PC-3 (cell line): ENCODE measurements at regions not wholly inside any gene's neighbourhood (a gene's known extent, or its start where the extent isn't known, plus 50 kb on each side); places are given as distances from the start of the nearest gene placed in this dataset.

Experiments
- ATAC-seq: fragments of 200-7000 bp; cut with Tn5 transposase; 2 replicates; pipeline ENCODE4 v1.9.1; 2020; ENCODE audit warnings: mild to moderate bottlenecking, moderate library complexity
- BruUV-seq: library from RNA; stranded (reverse); fragments of 400-500 nt; replicated peaks from 2 replicates; lab custom pipeline; 2021; lab: Mats Ljungman, UMichigan
- CTCF ChIA-PET: fragments of 300-600 bp; sonication (Branson Sonifier 250); formaldehyde crosslinking; loops from one replicate; lab custom pipeline; 2022; ENCODE audit warnings: antibody characterized with exemption; lab: Charles Lee
- POLR2A ChIA-PET: fragments of 300-600 bp; sonication (Branson Sonifier 250); formaldehyde crosslinking; loops from one replicate; lab custom pipeline; 2022; ENCODE audit warnings: antibody characterized with exemption; ENCODE audit not compliant: unreplicated experiment; lab: Charles Lee
- DNase-seq: peaks from one replicate; pipeline ENCODE4 v3.0.0-alpha.2; 2015
- H2AFZ ChIP-seq: fragments of 300-600 bp; sonication (generic); 2 replicates; pipeline ENCODE4 v1.6.0; 2016; ENCODE audit warnings: antibody characterized with exemption, low read length
- H3F3A ChIP-seq: fragments of 300-600 bp; sonication (generic); one replicate; pipeline ENCODE4 v1.6.0; 2017; ENCODE audit warnings: antibody characterized with exemption, low read length, control low read depth, mild to moderate bottlenecking; ENCODE audit not compliant: unreplicated experiment
- H3K27ac ChIP-seq: fragments of 300-600 bp; sonication (generic); 2 replicates; pipeline ENCODE4 v1.5.1; 2016; ENCODE audit warnings: mild to moderate bottlenecking, low read length
- H3K27me3 ChIP-seq: fragments of 300-600 bp; sonication (generic); 2 replicates; pipeline ENCODE4 v1.6.1; 2016; ENCODE audit warnings: low read length, mixed read lengths
- H3K36me3 ChIP-seq: fragments of 300-600 bp; sonication (generic); 2 replicates; pipeline ENCODE4 v1.6.1; 2016; ENCODE audit warnings: low read depth, mixed run types, low read length, mixed read lengths
- H3K4me1 ChIP-seq: fragments of 300-600 bp; sonication (generic); 2 replicates; pipeline ENCODE4 v1.5.1; 2016; ENCODE audit warnings: low read length; ENCODE audit not compliant: insufficient read depth
- H3K4me2 ChIP-seq: fragments of 300-600 bp; sonication (generic); 2 replicates; pipeline ENCODE4 v1.6.0; 2016; ENCODE audit warnings: low read length
- H3K4me3 ChIP-seq: fragments of 300-600 bp; sonication (generic); 2 replicates; pipeline ENCODE4 v1.5.1; 2016; ENCODE audit warnings: mild to moderate bottlenecking, low read length, mixed read lengths
- H3K79me2 ChIP-seq: fragments of 300-600 bp; sonication (generic); 2 replicates; pipeline ENCODE4 v1.6.1; 2017; ENCODE audit warnings: low read length, mixed read lengths
- H3K9ac ChIP-seq: fragments of 300-600 bp; sonication (generic); 2 replicates; pipeline ENCODE4 v1.6.0; 2016; ENCODE audit warnings: mild to moderate bottlenecking, low read length
- H3K9me2 ChIP-seq: fragments of 300-600 bp; sonication (generic); replicated peaks from 2 replicates; pipeline ENCODE4 v1.6.1; 2016; ENCODE audit warnings: mixed run types, low read length, mixed read lengths
- H3K9me3 ChIP-seq: fragments of 300-600 bp; sonication (generic); 2 replicates; pipeline ENCODE4 v1.6.1; 2016; ENCODE audit warnings: low read length, mixed read lengths
- H4K20me1 ChIP-seq: fragments of 300-600 bp; sonication (generic); 2 replicates; pipeline ENCODE4 v1.6.1; 2016; ENCODE audit warnings: low read length, mixed read lengths
- EZH2 ChIP-seq: fragments of 300-600 bp; sonication (generic); IDR thresholded peaks from one replicate; pipeline ENCODE4 v1.6.1; 2017; ENCODE audit warnings: antibody characterized with exemption, mild to moderate bottlenecking, low read length; ENCODE audit not compliant: unreplicated experiment
- EZH2phosphoT487 ChIP-seq: fragments of 300-600 bp; sonication (generic); IDR thresholded peaks from 2 replicates; pipeline ENCODE4 v1.6.1; 2018; ENCODE audit warnings: mild to moderate bottlenecking, antibody characterized with exemption, low read length, borderline replicate concordance
- intact Hi-C: fragments of 100-400 bp; cut with micrococcal nuclease; formaldehyde crosslinking; loops from 2 replicates; pipeline ENCODE4 v1.9.0; 2023
- TF ChIP-seq, protein P1 (sequence below): fragments of 300-600 bp; sonication (generic); conservative IDR thresholded peaks from 2 replicates; pipeline ENCODE4 v1.5.1; 2017; ENCODE audit warnings: antibody characterized with exemption, low read depth, mild to moderate bottlenecking, low read length

GRCh38 chr16:51442141-51442870 is 291.2 kb upstream of the SALL1 start:
- no peaks in the 10 kb centered on the region for H3K79me2 ChIP-seq
- no peaks in the 10 kb centered on the region for H3K27me3 ChIP-seq
- no peak overlapping the region for H2AFZ ChIP-seq
- no peak overlapping the region for H3K9ac ChIP-seq
- TF ChIP-seq EZH2phosphoT487 = no peak
- TF ChIP-seq EZH2 = no peak
- TF ChIP-seq, protein P1, sequence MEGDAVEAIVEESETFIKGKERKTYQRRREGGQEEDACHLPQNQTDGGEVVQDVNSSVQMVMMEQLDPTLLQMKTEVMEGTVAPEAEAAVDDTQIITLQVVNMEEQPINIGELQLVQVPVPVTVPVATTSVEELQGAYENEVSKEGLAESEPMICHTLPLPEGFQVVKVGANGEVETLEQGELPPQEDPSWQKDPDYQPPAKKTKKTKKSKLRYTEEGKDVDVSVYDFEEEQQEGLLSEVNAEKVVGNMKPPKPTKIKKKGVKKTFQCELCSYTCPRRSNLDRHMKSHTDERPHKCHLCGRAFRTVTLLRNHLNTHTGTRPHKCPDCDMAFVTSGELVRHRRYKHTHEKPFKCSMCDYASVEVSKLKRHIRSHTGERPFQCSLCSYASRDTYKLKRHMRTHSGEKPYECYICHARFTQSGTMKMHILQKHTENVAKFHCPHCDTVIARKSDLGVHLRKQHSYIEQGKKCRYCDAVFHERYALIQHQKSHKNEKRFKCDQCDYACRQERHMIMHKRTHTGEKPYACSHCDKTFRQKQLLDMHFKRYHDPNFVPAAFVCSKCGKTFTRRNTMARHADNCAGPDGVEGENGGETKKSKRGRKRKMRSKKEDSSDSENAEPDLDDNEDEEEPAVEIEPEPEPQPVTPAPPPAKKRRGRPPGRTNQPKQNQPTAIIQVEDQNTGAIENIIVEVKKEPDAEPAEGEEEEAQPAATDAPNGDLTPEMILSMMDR = no peak
- intact Hi-C loops = no loop called here
- DNase-seq (no peak), ATAC-seq (no peak)
- H3K4me2 ChIP-seq = no peak overlapping the region
- no peaks in the 10 kb centered on the region for H4K20me1 ChIP-seq
- BruUV-seq = no TSS peak
- no peaks in the 10 kb centered on the region for H3K9me2 ChIP-seq
- H3K4me1 ChIP-seq = no peaks in the 10 kb centered on the region
- H3K27ac ChIP-seq = no peak overlapping the region
- CTCF ChIA-PET = no interaction called here
- no peaks in the 10 kb centered on the region for H3K36me3 ChIP-seq
- POLR2A ChIA-PET = no interaction called here
- H3K9me3 ChIP-seq = no peaks in the 10 kb centered on the region
- H3F3A ChIP-seq = no peaks in the 10 kb centered on the region
- H3K4me3 ChIP-seq = no peak overlapping the region

DNA sequence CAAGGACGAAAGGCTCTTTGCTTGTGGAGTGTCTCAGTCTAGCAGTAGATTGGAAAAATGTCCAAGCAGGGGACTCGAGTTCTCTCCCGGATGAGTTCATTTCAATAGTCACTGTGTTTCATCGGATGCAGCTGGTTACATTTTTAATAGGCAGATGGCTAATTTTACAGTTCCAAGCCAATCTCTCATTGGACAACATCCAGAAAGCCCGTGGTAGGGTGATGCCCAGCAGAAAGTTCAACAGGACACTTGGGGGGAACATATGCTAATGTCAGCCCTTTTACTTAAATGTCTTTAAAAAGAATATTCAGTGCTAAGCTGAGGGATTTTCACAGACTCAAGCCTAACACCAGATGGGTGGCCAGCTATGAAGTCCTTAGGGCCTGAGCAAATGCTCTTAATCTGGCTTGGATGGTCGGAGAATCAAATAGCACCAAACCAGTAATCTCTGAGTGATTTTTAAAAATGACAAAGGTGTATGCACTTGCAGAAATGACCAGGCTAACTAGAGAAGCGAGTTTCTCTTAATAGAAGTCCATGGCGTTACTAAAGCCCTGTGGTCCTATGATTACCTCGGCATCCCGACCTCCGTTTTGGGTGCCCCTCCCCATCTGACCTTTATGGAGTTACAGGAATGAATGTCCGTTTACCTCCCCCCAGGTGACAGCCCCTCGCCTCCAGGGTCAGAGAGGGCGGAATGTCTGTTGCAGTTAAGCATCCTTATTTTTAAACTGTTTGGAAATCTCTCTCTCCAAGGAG is 289.2 kb upstream of the SALL1 start:
- TF ChIP-seq, protein P1 = no peak
- no peak for TF ChIP-seq EZH2phosphoT487
- no peak for TF ChIP-seq EZH2
- no peak overlapping the region for H3K4me2 ChIP-seq
- no peak overlapping the region for H3K4me3 ChIP-seq
- ATAC-seq (no peak), DNase-seq (no peak)
- no peak overlapping the region for H2AFZ ChIP-seq
- H3K79me2 ChIP-seq = no peaks in the 10 kb centered on the region
- no peak overlapping the region for H3K9ac ChIP-seq
- no peaks in the 10 kb centered on the region for H3K27me3 ChIP-seq
- no peaks in the 10 kb centered on the region for H3K4me1 ChIP-seq
- ChIA-PET CTCF (no interaction called here), POLR2A (no interaction called here)
- intact Hi-C loops = no loop called here
- no TSS peak for BruUV-seq
- H3K27ac ChIP-seq = no peak overlapping the region
- H4K20me1 ChIP-seq = no peaks in the 10 kb centered on the region
- H3F3A ChIP-seq = no peaks in the 10 kb centered on the region
- no peaks in the 10 kb centered on the region for H3K36me3 ChIP-seq
- no peaks in the 10 kb centered on the region for H3K9me2 ChIP-seq
- no peaks in the 10 kb centered on the region for H3K9me3 ChIP-seq

DNA sequence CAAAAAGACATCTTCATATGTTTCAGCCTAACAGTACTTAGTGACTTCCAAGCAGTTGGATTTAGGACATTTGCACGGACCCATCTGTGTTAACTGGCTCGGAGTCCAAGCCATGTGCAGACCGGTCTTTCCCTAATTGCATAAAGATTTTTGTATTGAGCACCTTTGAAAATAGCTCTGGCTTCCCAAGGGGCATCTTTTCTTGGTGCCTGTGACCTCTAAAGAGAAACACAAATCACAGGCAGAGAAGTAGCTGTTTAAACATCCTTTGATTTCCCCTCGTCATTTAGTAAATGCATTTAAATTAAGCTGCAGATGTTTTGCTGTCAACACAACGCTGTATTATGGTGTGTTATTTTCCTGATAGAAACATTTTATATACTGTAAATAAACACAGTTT is 288.2 kb upstream of the SALL1 start:
- POLR2A ChIA-PET = no interaction called here
- H3K27me3 ChIP-seq = no peaks in the 10 kb centered on the region
- H2AFZ ChIP-seq = no peak overlapping the region
- H4K20me1 ChIP-seq = no peaks in the 10 kb centered on the region
- no peak overlapping the region for H3K4me2 ChIP-seq
- no peaks in the 10 kb centered on the region for H3K36me3 ChIP-seq
- no peaks in the 10 kb centered on the region for H3K79me2 ChIP-seq
- H3K27ac ChIP-seq = no peak overlapping the region
- no peak overlapping the region for H3K4me3 ChIP-seq
- no peaks in the 10 kb centered on the region for H3K9me2 ChIP-seq
- intact Hi-C loops = no loop called here
- H3K9me3 ChIP-seq = no peaks in the 10 kb centered on the region
- H3K9ac ChIP-seq = no peak overlapping the region
- H3K4me1 ChIP-seq = no peaks in the 10 kb centered on the region
- DNase-seq (no peak), ATAC-seq (no peak)
- H3F3A ChIP-seq = no peaks in the 10 kb centered on the region
- TF ChIP-seq EZH2phosphoT487 = no peak
- CTCF ChIA-PET = no interaction called here
- no TSS peak for BruUV-seq
